ENCODE measurements at regions not wholly inside any gene's neighbourhood (a gene's known extent, or its start where the extent isn't known, plus 50 kb on each side); places are given as distances from the start of the nearest gene placed in this dataset.

DNA sequence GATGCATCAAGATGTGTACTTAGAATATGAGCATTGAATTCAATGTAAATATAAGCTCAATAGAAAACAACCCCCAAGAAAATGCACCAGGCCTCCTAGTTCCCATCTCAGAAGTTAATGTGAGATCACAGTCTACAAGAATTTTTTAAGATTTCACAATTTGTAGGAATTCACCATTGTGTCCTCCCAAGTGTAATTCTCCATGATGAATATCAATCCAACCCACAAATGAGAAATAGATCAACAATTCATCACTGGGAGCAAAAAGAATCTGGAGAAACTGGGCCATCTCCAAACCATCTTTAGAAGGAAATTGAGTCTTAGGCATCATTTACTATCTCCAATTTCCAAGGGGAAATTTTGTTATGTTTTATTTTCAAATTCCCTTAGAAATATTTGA, 310.5 kb upstream of the GOT2 start:
- Histone ChIP-seq H3K9me3 (ENCODE audit: severe bottlenecking) (no peaks in the 10 kb centered on the region), H3K27me3 (ENCODE audit: insufficient read depth, low read depth, severe bottlenecking) (peaks cover 19% of the 10 kb centered on the region), H3K36me3 (no peaks in the 10 kb centered on the region), H3K27ac (no peak overlapping the region), H3K4me3 (ENCODE audit: low read depth, low read length) (no peak overlapping the region)
- TF ChIP-seq, protein P1, sequence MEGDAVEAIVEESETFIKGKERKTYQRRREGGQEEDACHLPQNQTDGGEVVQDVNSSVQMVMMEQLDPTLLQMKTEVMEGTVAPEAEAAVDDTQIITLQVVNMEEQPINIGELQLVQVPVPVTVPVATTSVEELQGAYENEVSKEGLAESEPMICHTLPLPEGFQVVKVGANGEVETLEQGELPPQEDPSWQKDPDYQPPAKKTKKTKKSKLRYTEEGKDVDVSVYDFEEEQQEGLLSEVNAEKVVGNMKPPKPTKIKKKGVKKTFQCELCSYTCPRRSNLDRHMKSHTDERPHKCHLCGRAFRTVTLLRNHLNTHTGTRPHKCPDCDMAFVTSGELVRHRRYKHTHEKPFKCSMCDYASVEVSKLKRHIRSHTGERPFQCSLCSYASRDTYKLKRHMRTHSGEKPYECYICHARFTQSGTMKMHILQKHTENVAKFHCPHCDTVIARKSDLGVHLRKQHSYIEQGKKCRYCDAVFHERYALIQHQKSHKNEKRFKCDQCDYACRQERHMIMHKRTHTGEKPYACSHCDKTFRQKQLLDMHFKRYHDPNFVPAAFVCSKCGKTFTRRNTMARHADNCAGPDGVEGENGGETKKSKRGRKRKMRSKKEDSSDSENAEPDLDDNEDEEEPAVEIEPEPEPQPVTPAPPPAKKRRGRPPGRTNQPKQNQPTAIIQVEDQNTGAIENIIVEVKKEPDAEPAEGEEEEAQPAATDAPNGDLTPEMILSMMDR (IDR thresholded peaks at IDR 0.05; ENCODE audit: low read depth, low read length): no peak
- DNase-seq: no peak

DNA sequence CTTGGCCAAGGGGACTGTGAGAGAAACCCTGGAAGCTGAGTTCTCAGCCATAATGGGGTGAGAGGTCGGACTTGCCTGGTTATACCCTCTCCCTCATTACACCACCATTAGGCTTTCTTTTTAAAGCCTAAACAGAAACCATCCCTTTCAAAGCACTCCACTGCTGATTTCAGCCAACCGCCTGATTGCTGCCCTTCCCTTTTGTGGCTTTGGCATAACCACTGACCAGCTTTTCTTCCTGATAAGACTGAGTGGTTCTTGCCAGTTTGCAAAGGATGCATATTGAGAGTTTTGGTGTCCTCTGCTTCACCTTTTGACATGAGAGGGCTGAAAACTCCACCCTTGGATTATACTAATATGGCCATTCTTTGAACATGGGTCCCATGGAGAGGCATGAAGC, 308.2 kb upstream of the GOT2 start:
- TF ChIP-seq, protein P1 (IDR thresholded peaks at IDR 0.05; ENCODE audit: low read depth, low read length): no peak
- Histone ChIP-seq H3K9me3 (ENCODE audit: severe bottlenecking) (no peaks in the 10 kb centered on the region), H3K4me3 (ENCODE audit: low read depth, low read length) (no peak overlapping the region), H3K36me3 (no peaks in the 10 kb centered on the region), H3K27ac (no peak overlapping the region), H3K27me3 (ENCODE audit: insufficient read depth, low read depth, severe bottlenecking) (peaks cover 15% of the 10 kb centered on the region)
- DNase-seq: no peak

DNA sequence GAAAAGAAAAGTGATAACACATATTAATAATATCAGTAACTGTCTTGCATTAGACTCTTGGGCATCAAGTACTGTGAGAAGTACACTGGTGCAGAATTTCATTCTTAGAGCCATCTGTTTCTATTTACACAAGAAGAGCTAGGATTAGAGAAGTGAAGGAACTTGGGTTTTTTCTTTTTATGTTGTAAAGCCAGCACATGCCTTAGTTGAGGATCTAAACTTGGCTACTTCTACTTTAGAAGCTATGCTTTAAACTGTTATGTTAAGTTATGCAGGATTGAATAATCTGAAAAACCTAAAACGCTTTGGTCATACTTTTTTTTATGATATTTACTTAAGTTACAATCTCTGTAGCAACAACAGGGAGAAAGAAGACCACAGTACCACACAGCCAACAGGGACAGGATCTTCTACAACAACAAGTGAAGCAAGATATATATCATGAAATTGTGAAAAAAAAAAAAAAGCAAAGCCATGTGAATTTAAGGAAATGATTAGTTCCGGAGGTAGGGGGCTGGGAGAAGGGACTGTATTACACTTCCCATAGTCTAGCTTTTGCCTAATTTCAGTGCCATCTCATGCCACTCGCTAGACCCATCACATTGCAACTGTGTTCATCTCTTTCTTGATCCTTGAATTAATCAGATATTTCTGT, 305.1 kb upstream of the GOT2 start:
- TF ChIP-seq, protein P1 (IDR thresholded peaks at IDR 0.05; ENCODE audit: low read depth, low read length): no peak
- H3K27me3 ChIP-seq (ENCODE audit: insufficient read depth, low read depth, severe bottlenecking): peaks cover 11% of the 10 kb centered on the region
- H3K36me3 ChIP-seq: no peaks in the 10 kb centered on the region
- no peaks in the 10 kb centered on the region for H3K9me3 ChIP-seq (ENCODE audit: severe bottlenecking)
- H3K4me3 ChIP-seq (ENCODE audit: low read depth, low read length): no peak overlapping the region
- H3K27ac ChIP-seq: no peak overlapping the region
- DNase-seq: no peak

DNA sequence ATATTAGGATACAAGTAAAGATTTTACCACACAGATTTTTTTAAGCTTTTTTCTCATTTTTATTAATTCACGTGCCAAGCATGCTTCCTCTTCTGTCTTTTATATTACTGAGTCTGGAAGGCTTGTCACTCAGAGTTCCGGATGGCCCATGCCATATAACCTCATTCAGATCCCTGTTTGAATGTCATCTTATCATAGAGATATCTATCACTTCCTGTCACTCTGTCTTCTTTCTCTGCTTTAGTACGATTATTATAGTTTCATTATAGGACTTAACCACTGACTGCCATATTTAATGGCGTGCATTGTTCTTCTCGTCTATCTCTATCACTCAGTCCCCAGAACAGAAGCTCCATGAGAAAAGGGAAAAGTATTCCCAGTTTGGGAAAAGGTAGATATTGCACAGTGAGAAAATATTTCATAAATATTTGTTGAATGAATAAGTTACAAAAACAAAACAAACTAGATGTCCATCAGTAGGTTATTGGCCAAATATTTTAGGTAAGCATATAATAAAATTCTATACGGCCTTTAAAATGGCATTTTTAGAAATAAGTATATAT, 296.9 kb upstream of the GOT2 start:
- Histone ChIP-seq H3K4me3 (ENCODE audit: low read depth, low read length) (no peak overlapping the region), H3K27me3 (ENCODE audit: insufficient read depth, low read depth, severe bottlenecking) (peaks cover 19% of the 10 kb centered on the region), H3K27ac (no peak overlapping the region), H3K36me3 (no peaks in the 10 kb centered on the region), H3K9me3 (ENCODE audit: severe bottlenecking) (no peaks in the 10 kb centered on the region)
- DNase-seq: no peak
- TF ChIP-seq, protein P1 (IDR thresholded peaks at IDR 0.05; ENCODE audit: low read depth, low read length): no peak

DNA sequence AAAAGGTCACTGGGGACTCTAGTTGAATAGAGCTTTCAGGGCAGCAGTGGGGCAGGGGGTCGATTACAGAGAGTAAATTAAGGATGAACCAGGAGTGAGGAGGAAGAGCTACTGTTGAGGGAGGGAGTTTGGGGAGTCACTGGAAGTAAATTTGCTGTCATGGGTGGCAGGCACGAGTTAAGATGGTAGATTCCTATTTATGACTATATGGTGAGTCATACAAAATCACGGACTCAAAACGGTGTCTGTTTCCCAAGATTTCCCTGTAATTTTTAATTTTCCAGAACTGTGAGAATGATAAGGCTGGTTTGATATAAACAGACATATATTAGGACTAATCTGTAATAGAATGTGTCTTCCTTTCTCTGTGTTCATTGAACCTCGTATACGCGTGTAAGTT, 287.6 kb upstream of the GOT2 start:
- no peak overlapping the region for H3K27ac ChIP-seq
- no peaks in the 10 kb centered on the region for H3K36me3 ChIP-seq
- no peak overlapping the region for H3K4me3 ChIP-seq (ENCODE audit: low read depth, low read length)
- TF ChIP-seq, protein P1 (IDR thresholded peaks at IDR 0.05; ENCODE audit: low read depth, low read length): no peak
- H3K27me3 ChIP-seq (ENCODE audit: insufficient read depth, low read depth, severe bottlenecking): peaks cover 28% of the 10 kb centered on the region
- DNase-seq: no peak
- no peaks in the 10 kb centered on the region for H3K9me3 ChIP-seq (ENCODE audit: severe bottlenecking)

DNA sequence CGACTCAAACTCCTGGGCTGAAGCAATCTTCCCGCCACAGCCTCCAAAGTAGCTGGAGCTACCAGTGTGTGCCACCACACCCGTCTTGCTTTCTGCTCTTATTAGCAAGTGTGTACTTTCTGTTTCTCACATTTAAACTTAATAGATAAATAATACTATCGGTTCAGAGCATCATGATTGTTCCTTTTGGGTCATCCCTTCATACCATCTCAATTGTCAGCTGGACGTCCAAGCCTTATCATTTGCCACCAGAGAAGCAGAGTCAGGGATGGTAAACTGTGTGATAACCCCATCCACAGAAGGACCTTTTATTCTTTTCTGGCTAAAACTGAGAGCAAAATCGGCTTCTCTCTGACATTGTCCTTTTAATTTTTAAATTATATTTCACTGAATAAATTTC, 279.8 kb upstream of the GOT2 start:
- peaks cover 33% of the 10 kb centered on the region for H3K27me3 ChIP-seq (ENCODE audit: insufficient read depth, low read depth, severe bottlenecking)
- H3K4me3 ChIP-seq (ENCODE audit: low read depth, low read length): no peak overlapping the region

More for the DNA sequence above, 279.8 kb upstream of the GOT2 start:
- no peak overlapping the region for H3K27ac ChIP-seq
- TF ChIP-seq, protein P1 (IDR thresholded peaks at IDR 0.05; ENCODE audit: low read depth, low read length): no peak
- H3K9me3 ChIP-seq (ENCODE audit: severe bottlenecking): no peaks in the 10 kb centered on the region
- H3K36me3 ChIP-seq: no peaks in the 10 kb centered on the region
- no peak for DNase-seq

Data from WERI-Rb-1 (cell line).